T-cell (primary cell): ENCODE measurements at regions not wholly inside any gene's neighbourhood (a gene's known extent, or its start where the extent isn't known, plus 50 kb on each side); places are given as distances from the start of the nearest gene placed in this dataset.

Source experiments
- ATAC-seq, 4 experiments: fragments of 200-7000 bp in 3 of 4; fragments of 150-1000 bp in 1 of 4; cut with Tn5 transposase; replicated peaks in 1 of 4; 1 replicate in 3 of 4; 2 replicates in 1 of 4; pipeline ENCODE4 v1.10.0; 2021; ENCODE audit warnings: moderate library complexity in 3 of 4, mild to moderate bottlenecking in 2 of 4, moderate number of reproducible peaks in 1 of 4
- CTCF ChIA-PET, 2 donors: fragments of 300-600 bp; sonication (Branson Sonifier 250); formaldehyde crosslinking; loops; one replicate each; lab custom pipeline; 2022; ENCODE audit warnings: antibody characterized with exemption in 2 of 2; lab: Charles Lee
- POLR2A ChIA-PET, 2 donors: fragments of 300-600 bp; sonication (Branson Sonifier 250); formaldehyde crosslinking; loops; one replicate each; lab custom pipeline; 2022; ENCODE audit warnings: antibody characterized with exemption in 2 of 2; lab: Charles Lee
- DNase-seq, 35 experiments: peaks; one replicate each; pipeline versions ENCODE4 v3.0.0 to v3.0.0-alpha.2; 2013 to 2023
- H3K27ac ChIP-seq: one replicate; pipeline ENCODE4 v1.5.1; 2013; ENCODE audit warnings: low read length
- H3K27me3 ChIP-seq, 2 experiments: replicated peaks in 1 of 2; 1 replicate in 1 of 2; 2 replicates in 1 of 2; pipeline versions ENCODE4 v1.6.1 to v1.7.0; 2013; ENCODE audit warnings: low read length in 1 of 2, mixed read lengths in 1 of 2; ENCODE audit not compliant: control insufficient read depth in 2 of 2, insufficient read depth in 2 of 2; ENCODE audit errors: extremely low read depth in 1 of 2
- H3K36me3 ChIP-seq, 2 donors: 1 replicate in 1 of 2; 2 replicates in 1 of 2; pipeline versions ENCODE4 v1.6.1 to v1.7.0; 2013; ENCODE audit warnings: low read length in 1 of 2; ENCODE audit not compliant: control insufficient read depth in 2 of 2, insufficient read depth in 1 of 2; ENCODE audit errors: extremely low read depth in 1 of 2
- H3K4me1 ChIP-seq, 2 experiments: 1 replicate in 1 of 2; 2 replicates in 1 of 2; pipeline versions ENCODE4 v1.6.1 to v1.7.0; 2013; ENCODE audit warnings: low read length in 2 of 2, mixed read lengths in 1 of 2; ENCODE audit not compliant: insufficient read depth in 2 of 2, control insufficient read depth in 1 of 2; ENCODE audit errors: extremely low read depth in 1 of 2
- H3K4me3 ChIP-seq, 2 donors: 1 replicate in 1 of 2; 2 replicates in 1 of 2; pipeline versions ENCODE4 v1.5.1 to v1.7.0; 2013; ENCODE audit warnings: mild to moderate bottlenecking in 2 of 2, low read length in 1 of 2, moderate library complexity in 1 of 2; ENCODE audit not compliant: control insufficient read depth in 1 of 2; ENCODE audit errors: extremely low read depth in 1 of 2
- H3K9me3 ChIP-seq: 2 replicates; pipeline ENCODE4 v1.7.0; 2013
- H3K27ac Mint-ChIP-seq, 2 donors: one replicate each; pipeline ENCODE4 v1.8.0; 2020 to 2021; ENCODE audit warnings: mild to moderate bottlenecking in 2 of 2, mixed read lengths in 2 of 2
- H3K27me3 Mint-ChIP-seq, 2 donors: one replicate each; pipeline ENCODE4 v1.8.0; 2021 to 2022; ENCODE audit warnings: mixed read lengths in 2 of 2
- H3K36me3 Mint-ChIP-seq: one replicate; pipeline ENCODE4 v1.8.0; 2021; ENCODE audit warnings: mixed read lengths
- H3K4me1 Mint-ChIP-seq, 3 donors: one replicate each; pipeline ENCODE4 v1.8.0; 2020 to 2022; ENCODE audit warnings: mixed read lengths in 3 of 3, mild to moderate bottlenecking in 1 of 3
- H3K4me3 Mint-ChIP-seq, 3 donors: one replicate each; pipeline ENCODE4 v1.8.0; 2020 to 2022; ENCODE audit warnings: mild to moderate bottlenecking in 3 of 3, mixed read lengths in 3 of 3, moderate library complexity in 3 of 3
- H3K9me3 Mint-ChIP-seq, 3 donors: one replicate each; pipeline ENCODE4 v1.8.0; 2020 to 2022; ENCODE audit warnings: mixed read lengths in 3 of 3
- WGBS: methylation state at CpG from one replicate; pipeline ENCODE4 v1.1.5; 2013; ENCODE audit warnings: missing lambda C conversion rate; ENCODE audit not compliant: insufficient coverage; 5-methylcytosine and 5-hydroxymethylcytosine counted together

DNA sequence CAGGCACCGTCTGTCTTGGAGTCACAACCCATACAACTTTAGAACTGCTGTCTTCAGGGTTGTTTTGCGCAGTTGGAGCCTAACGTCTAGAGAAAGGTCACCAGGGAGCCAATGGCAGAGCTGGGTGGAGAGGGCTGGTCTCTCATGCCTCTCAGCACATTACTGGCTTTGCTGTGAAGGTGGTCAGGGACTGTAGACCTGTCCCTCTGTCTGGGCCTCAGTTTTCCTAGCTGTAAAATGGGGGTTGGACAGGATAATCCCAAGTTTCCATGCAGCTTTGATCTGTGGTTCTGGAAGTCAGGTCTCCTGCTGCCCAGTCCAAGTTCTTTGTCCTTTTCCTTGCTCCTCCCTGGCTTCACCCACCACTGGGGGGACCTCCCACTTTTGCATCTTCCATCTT, 52.2 kb upstream of the EPB41L1 start:
- H3K4me1 Mint-ChIP-seq = peaks cover 0 to 3% (median 0%) of the 10 kb centered on the region in 3 donors
- POLR2A ChIA-PET = no interaction called here
- WGBS = 71% methylated on average over 2 of the region's 3 CpGs
- no peak overlapping the region for H3K4me3 Mint-ChIP-seq
- no peak overlapping the region for H3K27ac Mint-ChIP-seq
- peaks cover 0 to 3% of the 10 kb centered on the region in 2 experiments for H3K27me3 ChIP-seq
- H3K4me1 ChIP-seq = no peaks in the 10 kb centered on the region
- no peaks in the 10 kb centered on the region for H3K9me3 ChIP-seq
- H3K27ac ChIP-seq = no peak overlapping the region
- H3K36me3 ChIP-seq = no peaks in the 10 kb centered on the region
- DNase-seq (no peak), ATAC-seq (no peak)
- H3K36me3 Mint-ChIP-seq = no peaks in the 10 kb centered on the region
- no peaks in the 10 kb centered on the region for H3K9me3 Mint-ChIP-seq
- H3K27me3 Mint-ChIP-seq = no peaks in the 10 kb centered on the region
- H3K4me3 ChIP-seq = no peak overlapping the region
- CTCF ChIA-PET = no interaction called here

DNA sequence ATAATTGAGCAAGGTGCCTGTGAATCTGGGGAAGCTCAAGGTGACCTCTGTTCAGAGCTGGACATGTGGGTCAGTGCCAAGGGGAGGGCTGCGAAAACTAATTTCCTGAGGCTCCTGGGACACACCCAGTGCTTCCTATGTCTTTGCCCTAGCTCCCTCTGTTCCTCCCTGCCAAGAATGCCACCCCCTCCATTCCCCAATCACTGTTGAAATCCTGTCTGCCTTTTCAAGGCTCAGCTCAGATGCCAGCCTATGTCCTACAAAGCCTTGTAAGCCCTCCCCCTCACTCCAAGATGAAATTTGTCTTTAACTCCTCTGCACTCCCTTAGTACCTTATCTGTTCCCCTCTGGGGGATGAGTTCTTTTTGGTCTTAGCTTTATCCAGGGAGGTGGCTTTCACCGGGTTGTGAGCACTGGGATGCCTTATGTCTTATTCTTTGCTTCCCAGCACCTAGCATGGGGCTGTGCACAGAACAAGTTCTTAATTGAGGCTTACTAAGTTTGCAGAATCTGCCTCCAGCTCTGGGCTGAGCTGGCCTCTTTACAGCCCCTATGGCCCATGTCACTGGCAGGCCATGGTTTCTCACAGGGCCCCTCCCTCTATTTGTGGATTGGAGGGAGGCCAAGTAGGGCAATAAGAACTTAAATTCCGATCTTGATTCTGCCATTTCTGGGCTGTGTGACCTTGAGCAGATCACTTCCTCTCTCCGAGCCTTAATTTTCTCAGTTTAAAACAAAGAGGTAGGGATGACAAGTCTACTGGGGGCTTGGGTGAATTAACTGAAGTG, 51.5 kb upstream of the EPB41L1 start:
- Histone ChIP-seq H3K27ac (no peak overlapping the region), H3K36me3 (no peaks in the 10 kb centered on the region), H3K9me3 (no peaks in the 10 kb centered on the region), H3K4me1 (no peaks in the 10 kb centered on the region), H3K4me3 (no peak overlapping the region), H3K27me3 (peaks cover 0 to 3% of the 10 kb centered on the region in 2 experiments)
- Mint-ChIP-seq H3K4me1 (peaks cover 0 to 3% (median 0%) of the 10 kb centered on the region in 3 donors), H3K4me3 (no peak overlapping the region), H3K9me3 (no peaks in the 10 kb centered on the region), H3K27me3 (no peaks in the 10 kb centered on the region), H3K27ac (no peak overlapping the region), H3K36me3 (no peaks in the 10 kb centered on the region)
- ChIA-PET POLR2A (no interaction called here), CTCF (interaction anchor here in 1 of 2 donors (0.6 kb wide), 1 partner anchor 36 kb away, joined by 6 read pairs; no protein-coding TSS in a partner anchor)
- DNase-seq = no peak
- ATAC-seq = no peak
- WGBS = 83% methylated on average over 2 of the region's 4 CpGs

DNA sequence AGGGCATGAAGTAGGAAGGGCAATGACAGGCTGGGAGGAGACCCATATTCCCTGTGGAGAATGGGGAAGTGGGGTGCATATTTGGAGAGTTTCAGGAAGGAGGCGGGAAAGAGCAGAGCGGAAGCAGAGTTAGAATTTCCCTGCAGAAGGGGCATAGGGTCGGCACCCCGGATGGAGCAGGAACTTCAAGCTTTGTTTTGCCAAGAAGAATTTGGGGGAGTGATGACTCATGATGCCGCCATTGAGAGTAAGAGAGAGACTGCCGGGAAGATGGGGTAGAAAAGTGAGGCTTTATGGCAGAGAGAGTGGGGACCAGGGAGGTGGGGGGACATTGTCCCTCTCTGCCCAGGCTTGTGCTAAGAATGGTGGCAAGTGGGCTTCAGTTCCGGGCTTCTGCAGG, 50.3 kb upstream of the EPB41L1 start:
- Histone ChIP-seq H3K4me1 (no peaks in the 10 kb centered on the region), H3K9me3 (no peaks in the 10 kb centered on the region), H3K4me3 (no peak overlapping the region), H3K27ac (no peak overlapping the region), H3K36me3 (no peaks in the 10 kb centered on the region), H3K27me3 (peaks cover 0 to 3% of the 10 kb centered on the region in 2 experiments)
- H3K9me3 Mint-ChIP-seq = no peaks in the 10 kb centered on the region
- H3K4me3 Mint-ChIP-seq = no peak overlapping the region
- DNase-seq = no peak
- H3K36me3 Mint-ChIP-seq = no peaks in the 10 kb centered on the region
- no peak overlapping the region for H3K27ac Mint-ChIP-seq
- WGBS = 92% methylated on average over 6 of the region's 7 CpGs
- no peak for ATAC-seq
- ChIA-PET POLR2A (interaction anchor here in 1 of 2 donors (0.5 kb wide), 1 partner anchor 141 kb away, joined by 3 read pairs; no protein-coding TSS in a partner anchor), CTCF (no interaction called here)
- H3K27me3 Mint-ChIP-seq = no peaks in the 10 kb centered on the region
- H3K4me1 Mint-ChIP-seq = no peaks in the 10 kb centered on the region
